ENCODE measurements at regions not wholly inside any gene's neighbourhood (a gene's known extent, or its start where the extent isn't known, plus 50 kb on each side); places are given as distances from the start of the nearest gene placed in this dataset.

DNA sequence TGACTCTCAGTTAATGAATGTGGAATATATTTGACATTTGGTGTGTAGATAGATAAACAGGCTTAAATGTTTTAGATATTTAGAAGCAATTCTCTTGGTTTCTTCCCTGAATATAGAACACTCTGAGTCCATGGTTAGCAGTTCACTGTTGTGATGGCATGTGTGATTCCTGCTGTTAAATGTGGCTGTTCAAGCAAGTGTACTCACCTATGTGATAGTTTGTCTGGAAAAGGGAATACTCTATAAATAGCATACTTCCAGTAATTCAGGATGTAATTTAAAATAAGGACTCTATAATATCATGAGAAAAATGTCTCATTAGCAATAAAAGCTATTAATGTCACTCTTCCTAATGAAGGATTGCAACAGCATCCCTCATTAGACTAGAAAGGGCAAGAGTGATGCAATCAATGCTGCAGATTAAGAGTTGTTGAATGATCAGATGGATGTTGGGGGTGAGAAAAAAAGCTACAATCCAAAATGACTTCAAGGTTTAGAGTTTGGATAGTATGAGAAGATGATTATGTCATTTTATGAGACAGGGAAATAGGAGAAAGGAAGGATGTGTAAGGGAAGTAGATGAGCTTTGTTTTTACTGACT is 201.8 kb upstream of the WDFY3 start:
- TF ChIP-seq, protein P1, sequence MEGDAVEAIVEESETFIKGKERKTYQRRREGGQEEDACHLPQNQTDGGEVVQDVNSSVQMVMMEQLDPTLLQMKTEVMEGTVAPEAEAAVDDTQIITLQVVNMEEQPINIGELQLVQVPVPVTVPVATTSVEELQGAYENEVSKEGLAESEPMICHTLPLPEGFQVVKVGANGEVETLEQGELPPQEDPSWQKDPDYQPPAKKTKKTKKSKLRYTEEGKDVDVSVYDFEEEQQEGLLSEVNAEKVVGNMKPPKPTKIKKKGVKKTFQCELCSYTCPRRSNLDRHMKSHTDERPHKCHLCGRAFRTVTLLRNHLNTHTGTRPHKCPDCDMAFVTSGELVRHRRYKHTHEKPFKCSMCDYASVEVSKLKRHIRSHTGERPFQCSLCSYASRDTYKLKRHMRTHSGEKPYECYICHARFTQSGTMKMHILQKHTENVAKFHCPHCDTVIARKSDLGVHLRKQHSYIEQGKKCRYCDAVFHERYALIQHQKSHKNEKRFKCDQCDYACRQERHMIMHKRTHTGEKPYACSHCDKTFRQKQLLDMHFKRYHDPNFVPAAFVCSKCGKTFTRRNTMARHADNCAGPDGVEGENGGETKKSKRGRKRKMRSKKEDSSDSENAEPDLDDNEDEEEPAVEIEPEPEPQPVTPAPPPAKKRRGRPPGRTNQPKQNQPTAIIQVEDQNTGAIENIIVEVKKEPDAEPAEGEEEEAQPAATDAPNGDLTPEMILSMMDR (conservative IDR thresholded peaks at IDR 0.05; ENCODE audit: low read depth, low read length) = no peak
- TF ChIP-seq EZH2 (IDR thresholded peaks at IDR 0.05; ENCODE audit: borderline replicate concordance, low read depth, low read length, poor library complexity, severe bottlenecking) = no peak
